PC-9 (cell line): ENCODE measurements at regions not wholly inside any gene's neighbourhood (a gene's known extent, or its start where the extent isn't known, plus 50 kb on each side); places are given as distances from the start of the nearest gene placed in this dataset.
A peak's percentile ranks its signal among the peaks of the same experiment; 100 is the strongest.

ENCODE experiments used
- BruUV-seq: library from RNA; stranded (reverse); fragments of 400-500 nt; replicated peaks from 2 replicates; lab custom pipeline; 2021; lab: Mats Ljungman, UMichigan
- CTCF ChIA-PET: fragments of 300-600 bp; sonication (Branson Sonifier 250); formaldehyde crosslinking; loops from one replicate; lab custom pipeline; 2022; ENCODE audit warnings: antibody characterized with exemption; lab: Charles Lee
- POLR2A ChIA-PET: fragments of 300-600 bp; sonication (Branson Sonifier 250); formaldehyde crosslinking; loops from one replicate; lab custom pipeline; 2022; ENCODE audit warnings: antibody characterized with exemption; ENCODE audit not compliant: unreplicated experiment; lab: Charles Lee
- DNase-seq, 2 experiments: peaks; one replicate each; pipeline versions ENCODE4 v3.0.0 to v3.0.0-alpha.2; 2015 to 2022; ENCODE audit warnings: mixed read lengths in 1 of 2
- H2AFZ ChIP-seq: fragments of 200-600 bp; sonication (generic); 2 replicates; pipeline ENCODE4 v1.8.1; 2017; ENCODE audit warnings: antibody characterized with exemption
- H3F3A ChIP-seq: fragments of 200-600 bp; sonication (generic); 2 replicates; pipeline ENCODE4 v1.8.1; 2017; ENCODE audit warnings: antibody characterized with exemption, mild to moderate bottlenecking, low read depth; ENCODE audit not compliant: insufficient read depth
- H3K27ac ChIP-seq: fragments of 200-600 bp; sonication (generic); 2 replicates; pipeline ENCODE4 v1.6.1; 2016; ENCODE audit warnings: mixed run types
- H3K27me3 ChIP-seq: fragments of 200-600 bp; sonication (generic); 2 replicates; pipeline ENCODE4 v1.6.1; 2016; ENCODE audit warnings: low read depth, mixed run types; ENCODE audit not compliant: insufficient read depth
- H3K36me3 ChIP-seq: fragments of 200-600 bp; sonication (generic); 2 replicates; pipeline ENCODE4 v1.6.1; 2016; ENCODE audit warnings: low read depth, mixed run types
- H3K4me1 ChIP-seq: fragments of 200-600 bp; sonication (generic); replicated peaks from 2 replicates; pipeline ENCODE4 v1.6.1; 2016; ENCODE audit warnings: mixed run types; ENCODE audit not compliant: insufficient read depth
- H3K4me2 ChIP-seq: fragments of 200-600 bp; sonication (generic); 2 replicates; pipeline ENCODE4 v1.6.1; 2017; ENCODE audit warnings: mixed run types
- H3K4me3 ChIP-seq: fragments of 200-600 bp; sonication (generic); 2 replicates; pipeline ENCODE4 v1.6.1; 2016; ENCODE audit warnings: mixed run types
- H3K79me2 ChIP-seq: fragments of 200-600 bp; sonication (generic); 2 replicates; pipeline ENCODE4 v1.6.1; 2017; ENCODE audit warnings: low read depth, mixed run types
- H3K9me2 ChIP-seq: fragments of 200-600 bp; sonication (generic); 2 replicates; pipeline ENCODE4 v1.8.1; 2017; ENCODE audit warnings: mild to moderate bottlenecking; ENCODE audit not compliant: insufficient read depth
- H3K9me3 ChIP-seq: fragments of 200-600 bp; sonication (generic); 2 replicates; pipeline ENCODE4 v1.8.1; 2016; ENCODE audit warnings: low read depth; ENCODE audit not compliant: insufficient read depth
- H4K20me1 ChIP-seq: fragments of 200-600 bp; sonication (generic); 2 replicates; pipeline ENCODE4 v1.8.1; 2017; ENCODE audit not compliant: insufficient read depth
- CTCF ChIP-seq: fragments of 200-600 bp; sonication (generic); conservative IDR thresholded peaks from 2 replicates; pipeline ENCODE4 v1.6.1; 2017; ENCODE audit warnings: mixed run types, antibody characterized with exemption, mild to moderate bottlenecking, moderate library complexity
- EZH2 ChIP-seq: fragments of 200-600 bp; sonication (generic); IDR thresholded peaks from 2 replicates; pipeline ENCODE4 v1.8.0; 2017; ENCODE audit warnings: antibody characterized with exemption, low read depth
- intact Hi-C: fragments of 100-400 bp; cut with micrococcal nuclease; formaldehyde crosslinking; loops from one replicate; pipeline ENCODE4 v1.10.0; 2022; ENCODE audit not compliant: unreplicated experiment

- intact Hi-C loops: loop anchor here (2.0 kb wide), 2 partner anchors 30 to 72 kb away; no protein-coding TSS in a partner anchor
- ChIA-PET POLR2A (no interaction called here), CTCF (no interaction called here)
- H3K9me2 ChIP-seq: no peaks in the 10 kb centered on the region
- no peaks in the 10 kb centered on the region for H3F3A ChIP-seq
- H2AFZ ChIP-seq: no peak overlapping the region
- peak overlapping the region; percentile 26; the same call in 1 of the 2 replicates for H3K4me2 ChIP-seq
- peaks cover 10% of the 10 kb centered on the region for H3K4me1 ChIP-seq
- H3K27ac ChIP-seq: peak overlapping the region; percentile 45
- BruUV-seq: no TSS peak
- DNase-seq: peak; percentile 46 to 87
- TF ChIP-seq CTCF (no peak), EZH2 (no peak)
- H3K79me2 ChIP-seq: no peaks in the 10 kb centered on the region
- no peaks in the 10 kb centered on the region for H3K27me3 ChIP-seq
- H3K4me3 ChIP-seq: no peak overlapping the region
- no peaks in the 10 kb centered on the region for H3K9me3 ChIP-seq
- H3K36me3 ChIP-seq: no peaks in the 10 kb centered on the region
- no peaks in the 10 kb centered on the region for H4K20me1 ChIP-seq
Observed at GRCh38 chr3:130820976-130821375, 72.9 kb upstream of the ATP2C1 start.

- Histone ChIP-seq H4K20me1 (no peaks in the 10 kb centered on the region), H3F3A (no peaks in the 10 kb centered on the region; the same call in 1 of the 2 replicates), H3K4me2 (no peak overlapping the region), H3K9me2 (no peaks in the 10 kb centered on the region), H3K9me3 (no peaks in the 10 kb centered on the region), H2AFZ (no peak overlapping the region), H3K27me3 (no peaks in the 10 kb centered on the region), H3K36me3 (no peaks in the 10 kb centered on the region), H3K79me2 (no peaks in the 10 kb centered on the region), H3K4me3 (no peak overlapping the region), H3K4me1 (peaks cover 18% of the 10 kb centered on the region), H3K27ac (no peak overlapping the region)
- TF ChIP-seq CTCF: no peak
- TF ChIP-seq EZH2: no peak
- intact Hi-C loops: loop anchor here (2.0 kb wide), 2 partner anchors 29 to 71 kb away; no protein-coding TSS in a partner anchor
- BruUV-seq: no TSS peak
- CTCF ChIA-PET: no interaction called here
- POLR2A ChIA-PET: no interaction called here
- no peak for DNase-seq
Observed at GRCh38 chr3:130821806-130822205, 72.1 kb upstream of the ATP2C1 start.

- ChIA-PET POLR2A (no interaction called here), CTCF (no interaction called here)
- no TSS peak for BruUV-seq
- Histone ChIP-seq H4K20me1 (no peaks in the 10 kb centered on the region), H3K79me2 (no peaks in the 10 kb centered on the region), H3K9me3 (no peaks in the 10 kb centered on the region), H3K4me2 (no peak overlapping the region), H3K4me3 (no peak overlapping the region), H2AFZ (no peak overlapping the region), H3F3A (no peaks in the 10 kb centered on the region; the same call in 1 of the 2 replicates), H3K9me2 (no peaks in the 10 kb centered on the region), H3K4me1 (peaks cover 20% of the 10 kb centered on the region), H3K27ac (no peak overlapping the region), H3K27me3 (no peaks in the 10 kb centered on the region), H3K36me3 (no peaks in the 10 kb centered on the region)
- DNase-seq: no peak
- intact Hi-C loops: no loop called here
- TF ChIP-seq CTCF: no peak
- TF ChIP-seq EZH2: no peak
Observed at GRCh38 chr3:130823241-130823884, 70.5 kb upstream of the ATP2C1 start.
